ENCODE measurements at regions not wholly inside any gene's neighbourhood (a gene's known extent, or its start where the extent isn't known, plus 50 kb on each side); places are given as distances from the start of the nearest gene placed in this dataset.

DNA sequence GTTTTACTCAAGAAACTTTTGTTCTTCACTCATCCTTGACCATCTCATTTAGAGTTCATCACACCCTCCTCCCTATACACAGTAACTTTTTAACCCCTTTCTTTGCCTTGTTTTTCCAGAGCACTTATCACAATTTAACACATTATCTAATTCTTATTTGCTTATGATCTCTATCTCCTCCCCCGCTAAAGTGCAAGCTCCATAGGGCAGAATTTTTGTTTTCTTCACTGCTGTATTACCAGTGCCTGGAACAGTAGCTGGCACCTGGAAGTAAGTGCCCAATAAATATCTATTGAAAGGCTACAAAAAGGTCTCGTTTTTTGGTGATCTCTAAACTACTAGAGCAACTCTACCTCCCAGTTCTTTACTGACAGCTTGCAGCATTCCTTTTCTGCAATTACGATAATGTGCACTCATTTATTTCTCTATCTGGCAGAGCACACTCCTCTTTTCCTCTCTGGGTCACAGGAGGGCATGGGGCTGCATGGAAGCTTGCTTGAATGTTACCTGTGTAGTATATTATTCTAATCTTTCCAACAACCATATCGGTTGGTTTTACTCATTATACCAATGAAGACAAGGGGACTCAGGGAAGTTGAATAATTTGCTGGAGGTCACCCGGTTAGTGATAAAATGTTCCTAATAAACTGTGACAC, 57.4 kb upstream of the CHST9 start:
- Histone ChIP-seq H3K4me1 (ENCODE audit: control insufficient read depth, insufficient read depth, low read length) (0 out of 2 replicates have a peak, but pooled peaks cover 7% of the 10 kb centered on the region), H3K27ac (ENCODE audit: low read depth, low read length) (no peak overlapping the region), H3K27me3 (ENCODE audit: control insufficient read depth, insufficient read depth, low read length) (no peaks in the 10 kb centered on the region), H3K4me3 (ENCODE audit: low read depth, low read length) (no peak overlapping the region), H3K9ac (ENCODE audit: low read length) (no peak overlapping the region), H3K9me3 (ENCODE audit: control insufficient read depth, insufficient read depth, low read depth, low read length) (peaks cover 5% of the 10 kb centered on the region), H3K36me3 (ENCODE audit: control insufficient read depth, insufficient read depth, low read length) (no peaks in the 10 kb centered on the region)

GRCh38 chr18:27240383-27240782, 55.3 kb upstream of the CHST9 start:
- Histone ChIP-seq H3K9ac (ENCODE audit: low read length) (no peak overlapping the region), H3K9me3 (ENCODE audit: control insufficient read depth, insufficient read depth, low read depth, low read length) (peaks cover 3% of the 10 kb centered on the region), H3K36me3 (ENCODE audit: control insufficient read depth, insufficient read depth, low read length) (no peaks in the 10 kb centered on the region), H3K4me1 (ENCODE audit: control insufficient read depth, insufficient read depth, low read length) (0 out of 2 replicates have a peak, but pooled peaks cover 7% of the 10 kb centered on the region), H3K27me3 (ENCODE audit: control insufficient read depth, insufficient read depth, low read length) (no peaks in the 10 kb centered on the region), H3K4me3 (ENCODE audit: low read depth, low read length) (no peak overlapping the region), H3K27ac (ENCODE audit: low read depth, low read length) (no peak overlapping the region)

DNA sequence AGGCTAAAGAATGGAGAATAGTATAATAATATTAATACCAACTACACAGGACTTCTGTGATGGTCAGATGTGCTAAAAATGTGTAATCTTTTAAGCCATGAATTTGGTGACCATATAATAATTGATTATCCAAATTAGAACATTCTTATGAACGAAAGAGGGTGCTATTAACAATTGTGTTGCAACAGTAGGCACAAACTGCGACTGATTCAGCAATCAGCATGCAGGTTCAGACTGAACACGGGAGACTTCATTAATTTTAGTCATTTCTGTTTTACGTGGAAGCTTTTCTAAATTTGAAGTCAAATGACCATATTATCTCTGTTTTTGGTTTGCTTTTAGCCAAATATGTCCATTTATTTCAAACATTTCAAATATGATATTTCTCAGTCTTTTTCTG, 54.6 kb upstream of the CHST9 start:
- H3K27ac ChIP-seq (ENCODE audit: low read depth, low read length), result no peak overlapping the region
- no peaks in the 10 kb centered on the region for H3K27me3 ChIP-seq (ENCODE audit: control insufficient read depth, insufficient read depth, low read length)
- H3K4me1 ChIP-seq (ENCODE audit: control insufficient read depth, insufficient read depth, low read length), result 0 out of 2 replicates have a peak, but pooled peaks cover 7% of the 10 kb centered on the region
- H3K36me3 ChIP-seq (ENCODE audit: control insufficient read depth, insufficient read depth, low read length), result no peaks in the 10 kb centered on the region
- H3K4me3 ChIP-seq (ENCODE audit: low read depth, low read length), result no peak overlapping the region
- H3K9ac ChIP-seq (ENCODE audit: low read length), result no peak overlapping the region
- peaks cover under 1% of the 10 kb centered on the region; the same call in 1 of the 2 replicates for H3K9me3 ChIP-seq (ENCODE audit: control insufficient read depth, insufficient read depth, low read depth, low read length)

DNA sequence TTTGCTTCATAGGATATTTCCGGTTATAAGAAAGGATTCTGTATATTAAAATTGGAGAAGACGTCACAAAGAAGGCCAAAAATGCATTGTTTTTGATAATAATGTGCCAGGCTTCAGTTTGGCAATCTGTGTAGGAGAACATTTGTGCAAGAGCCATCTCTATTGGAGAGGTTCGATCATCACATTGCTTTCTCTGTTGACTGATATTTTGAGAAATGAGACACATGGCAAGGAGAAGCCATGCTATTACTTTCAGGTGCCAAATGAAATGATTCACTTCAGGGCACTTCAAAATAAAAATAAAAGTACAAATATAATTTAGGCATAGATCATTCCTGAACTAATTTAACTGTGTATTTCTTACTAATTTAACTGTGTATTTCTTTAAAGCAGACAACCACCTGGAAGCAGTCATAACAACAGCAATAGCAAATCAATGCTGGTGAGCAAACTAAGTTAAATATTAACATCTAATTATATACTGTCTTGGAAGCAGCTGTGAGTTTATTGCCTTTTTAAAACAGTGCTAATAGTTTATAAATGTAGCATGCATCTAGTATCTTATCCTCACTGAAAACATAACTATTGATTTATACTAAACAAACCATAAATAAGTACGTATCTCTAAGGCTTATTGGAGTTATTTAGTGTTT, 50.2 kb upstream of the CHST9 start:
- Histone ChIP-seq H3K9ac (ENCODE audit: low read length) (no peak overlapping the region), H3K27ac (ENCODE audit: low read depth, low read length) (no peak overlapping the region), H3K4me1 (ENCODE audit: control insufficient read depth, insufficient read depth, low read length) (peaks cover 27% of the 10 kb centered on the region), H3K36me3 (ENCODE audit: control insufficient read depth, insufficient read depth, low read length) (no peaks in the 10 kb centered on the region), H3K27me3 (ENCODE audit: control insufficient read depth, insufficient read depth, low read length) (no peaks in the 10 kb centered on the region), H3K9me3 (ENCODE audit: control insufficient read depth, insufficient read depth, low read depth, low read length) (no peaks in the 10 kb centered on the region), H3K4me3 (ENCODE audit: low read depth, low read length) (no peak overlapping the region)

Measured in HUES6 (cell line).